ENCODE measurements at regions not wholly inside any gene's neighbourhood (a gene's known extent, or its start where the extent isn't known, plus 50 kb on each side); places are given as distances from the start of the nearest gene placed in this dataset.

GRCh38 chr15:37377428-37377827 lies 277.1 kb upstream of the MEIS2 start:
- ATAC-seq (ENCODE audit: insufficient number of reproducible peaks, low FRiP score, low read depth) (no peak), DNase-seq (ENCODE audit: low spot score) (no peak)
- Histone ChIP-seq H3K4me3 (no peak overlapping the region), H3K36me3 (no peaks in the 10 kb centered on the region), H3K9me3 (no peaks in the 10 kb centered on the region), H3K27ac (no peak overlapping the region), H3K4me1 (ENCODE audit: control insufficient read depth in 1 of 2, low read depth in 2 of 2) (no peaks in the 10 kb centered on the region), H3K27me3 (replicated peaks; ENCODE audit: insufficient read depth) (no peaks in the 10 kb centered on the region)
- TF ChIP-seq CTCF (IDR thresholded peaks at IDR 0.05), result no peak

DNA sequence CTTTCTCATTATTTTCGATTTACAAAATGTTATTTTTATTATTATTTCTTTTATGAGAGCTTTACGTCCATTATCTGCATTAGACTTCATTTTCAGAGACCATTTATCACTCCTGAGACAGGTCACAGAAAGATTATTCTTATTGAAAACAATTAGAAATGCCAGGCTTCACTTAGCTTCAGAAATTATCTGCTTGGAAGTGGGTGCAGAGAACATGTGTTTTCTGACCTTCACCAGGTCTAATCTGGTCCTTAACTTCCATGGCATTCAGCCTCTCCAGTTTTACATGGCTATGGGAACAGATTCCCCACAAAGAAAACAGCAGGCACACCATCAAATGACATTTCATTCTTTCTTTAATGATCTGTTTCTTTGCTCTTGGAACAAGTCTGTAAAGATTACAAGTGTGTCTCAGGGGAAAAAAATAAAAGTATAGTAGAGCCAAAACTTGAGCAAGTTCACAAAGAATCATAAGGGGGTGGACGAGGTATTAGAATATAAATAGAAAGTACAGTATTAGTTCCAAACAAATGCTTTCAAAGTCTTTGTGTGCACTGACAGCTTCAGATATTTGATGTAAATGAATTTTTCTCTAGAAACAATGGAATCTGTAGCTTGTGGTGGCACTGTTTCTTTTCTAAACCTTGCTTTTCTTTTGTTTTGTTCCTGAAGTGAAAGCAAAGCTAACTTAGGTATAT lies 294.2 kb upstream of the MEIS2 start:
- H3K4me1 ChIP-seq (ENCODE audit: control insufficient read depth in 1 of 2, low read depth in 2 of 2), result no peaks in the 10 kb centered on the region
- H3K27me3 ChIP-seq (replicated peaks; ENCODE audit: insufficient read depth), result no peaks in the 10 kb centered on the region
- no peak for TF ChIP-seq CTCF (IDR thresholded peaks at IDR 0.05)
- no peaks in the 10 kb centered on the region for H3K36me3 ChIP-seq
- no peak overlapping the region for H3K27ac ChIP-seq
- ATAC-seq (ENCODE audit: insufficient number of reproducible peaks, low FRiP score, low read depth), result no peak
- no peaks in the 10 kb centered on the region for H3K9me3 ChIP-seq
- no peak for DNase-seq (ENCODE audit: low spot score)
- no peak overlapping the region for H3K4me3 ChIP-seq

DNA sequence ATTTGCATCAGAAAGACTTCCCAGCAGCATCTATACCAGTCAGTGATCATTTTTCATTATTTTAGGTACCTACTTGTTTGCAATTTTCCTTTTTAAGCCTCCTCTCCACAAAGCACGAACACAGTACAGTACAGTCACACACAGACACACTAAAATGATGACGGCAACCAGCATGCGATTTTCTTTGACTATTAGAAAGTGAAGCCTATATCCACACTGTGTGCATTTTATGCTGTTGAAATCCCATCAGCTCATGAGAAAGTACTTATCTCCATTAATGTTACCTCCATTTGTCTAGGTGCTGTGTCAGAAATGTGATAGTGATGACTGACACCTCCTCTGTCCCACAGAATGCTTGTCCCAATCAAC lies 294.7 kb upstream of the MEIS2 start:
- no peaks in the 10 kb centered on the region for H3K36me3 ChIP-seq
- no peaks in the 10 kb centered on the region for H3K4me1 ChIP-seq (ENCODE audit: control insufficient read depth in 1 of 2, low read depth in 2 of 2)
- no peaks in the 10 kb centered on the region for H3K27me3 ChIP-seq (replicated peaks; ENCODE audit: insufficient read depth)
- H3K9me3 ChIP-seq, result no peaks in the 10 kb centered on the region
- H3K4me3 ChIP-seq, result no peak overlapping the region
- DNase-seq (ENCODE audit: low spot score) (no peak), ATAC-seq (ENCODE audit: insufficient number of reproducible peaks, low FRiP score, low read depth) (no peak)
- TF ChIP-seq CTCF (IDR thresholded peaks at IDR 0.05), result no peak
- no peak overlapping the region for H3K27ac ChIP-seq

DNA sequence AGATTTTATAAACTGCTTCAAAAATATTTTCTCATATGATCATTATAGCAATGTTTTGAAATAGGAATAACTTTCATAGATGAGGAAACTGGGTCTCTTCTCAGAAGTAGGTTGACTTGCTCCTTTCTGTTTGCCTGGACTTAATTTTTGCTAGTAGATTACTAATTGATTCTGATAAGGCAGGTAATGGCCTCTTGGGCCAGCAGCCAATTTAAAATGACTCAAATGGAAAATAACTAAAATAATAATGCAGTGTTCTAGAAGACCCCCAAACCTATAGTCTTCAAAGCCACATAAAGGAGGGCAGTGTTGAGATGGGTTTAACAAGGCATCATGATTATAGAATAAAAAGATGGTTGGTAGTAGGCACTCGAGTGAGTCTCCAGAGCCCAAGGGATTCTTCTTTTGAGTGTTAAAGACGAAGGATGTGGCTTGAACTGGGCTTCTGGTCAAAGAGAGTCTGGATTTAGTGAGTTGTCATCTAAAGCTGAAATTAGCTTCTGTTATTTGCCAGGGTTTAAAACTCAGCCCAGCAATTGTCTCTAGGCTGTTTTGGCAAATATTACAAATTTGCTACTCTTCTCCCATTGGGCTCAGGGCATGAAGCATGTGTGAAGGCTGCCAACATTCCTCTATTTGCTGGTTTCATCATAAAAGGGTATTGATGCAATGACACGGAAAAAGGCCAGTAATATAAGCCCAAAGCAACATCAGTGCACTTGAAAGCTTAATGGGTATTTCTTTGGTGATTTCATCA lies 297.1 kb upstream of the MEIS2 start:
- Histone ChIP-seq H3K27ac (no peak overlapping the region), H3K9me3 (no peaks in the 10 kb centered on the region), H3K27me3 (replicated peaks; ENCODE audit: insufficient read depth) (no peaks in the 10 kb centered on the region), H3K4me3 (no peak overlapping the region), H3K4me1 (ENCODE audit: control insufficient read depth in 1 of 2, low read depth in 2 of 2) (no peaks in the 10 kb centered on the region), H3K36me3 (no peaks in the 10 kb centered on the region)
- no peak for DNase-seq (ENCODE audit: low spot score)
- ATAC-seq (ENCODE audit: insufficient number of reproducible peaks, low FRiP score, low read depth), result no peak
- no peak for TF ChIP-seq CTCF (IDR thresholded peaks at IDR 0.05)

DNA sequence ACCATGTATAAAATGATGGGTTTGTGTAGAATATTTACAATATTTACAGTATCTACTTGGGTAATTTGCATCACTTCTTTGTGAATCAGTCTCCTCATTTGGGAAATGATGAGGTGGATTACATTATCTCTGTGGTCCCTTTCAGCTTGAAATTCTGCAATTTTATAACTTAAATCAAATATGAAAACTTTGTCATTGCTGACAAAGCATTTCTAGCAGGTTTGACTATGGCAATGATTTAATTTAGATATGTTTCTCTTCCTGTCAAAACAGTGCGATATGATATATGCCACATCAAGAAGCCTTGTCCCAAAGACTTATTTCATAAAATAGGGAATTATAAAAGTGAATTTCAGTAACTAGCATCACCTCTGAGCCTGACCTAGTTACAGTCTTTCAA lies 315.8 kb upstream of the MEIS2 start:
- Histone ChIP-seq H3K27me3 (replicated peaks; ENCODE audit: insufficient read depth) (no peaks in the 10 kb centered on the region), H3K4me1 (ENCODE audit: control insufficient read depth in 1 of 2, low read depth in 2 of 2) (no peaks in the 10 kb centered on the region), H3K36me3 (no peaks in the 10 kb centered on the region), H3K9me3 (no peaks in the 10 kb centered on the region), H3K27ac (no peak overlapping the region), H3K4me3 (no peak overlapping the region)
- no peak for TF ChIP-seq CTCF (IDR thresholded peaks at IDR 0.05)
- no peak for DNase-seq (ENCODE audit: low spot score)
- no peak for ATAC-seq (ENCODE audit: insufficient number of reproducible peaks, low FRiP score, low read depth)
